IMR-90 (cell line): ENCODE measurements at regions not wholly inside any gene's neighbourhood (a gene's known extent, or its start where the extent isn't known, plus 50 kb on each side); places are given as distances from the start of the nearest gene placed in this dataset.

Experiments used
- ATAC-seq: fragments of 200-7000 bp; cut with Tn5 transposase; 2 replicates; pipeline ENCODE4 v1.9.1; 2020; ENCODE audit warnings: low read depth, mild to moderate bottlenecking, moderate library complexity
- BruUV-seq: library from RNA; stranded (reverse); fragments of 400-500 nt; replicated peaks from 2 replicates; lab custom pipeline; 2021; lab: Mats Ljungman, UMichigan
- CTCF ChIA-PET: fragments of 300-600 bp; formaldehyde crosslinking; extraction: SDS; loops from one replicate; lab custom pipeline; 2021; ENCODE audit warnings: antibody characterized with exemption; lab: Yijun Ruan, JAX
- POLR2A ChIA-PET: fragments of 300-600 bp; sonication (Branson Sonifier 250); formaldehyde crosslinking; loops from one replicate; lab custom pipeline; 2022; ENCODE audit warnings: antibody characterized with exemption; ENCODE audit not compliant: unreplicated experiment; lab: Charles Lee
- DNase-seq: peaks from one replicate; pipeline ENCODE4 v3.0.0; 2013
- H2AFZ ChIP-seq: replicated peaks from 2 replicates; pipeline ENCODE3; 2013; ENCODE audit warnings: low read length, mild to moderate bottlenecking; ENCODE audit not compliant: poor library complexity
- H2AK5ac ChIP-seq: 2 replicates; pipeline ENCODE4 v1.6.1; 2013; ENCODE audit warnings: low read depth, low read length, inconsistent platforms
- H2AK9ac ChIP-seq: replicated peaks from 2 replicates; pipeline ENCODE3; 2013; ENCODE audit warnings: mild to moderate bottlenecking, low read depth, low read length, moderate library complexity; ENCODE audit not compliant: poor library complexity
- H2BK120ac ChIP-seq: 2 replicates; pipeline ENCODE4 v1.6.1; 2013; ENCODE audit warnings: low read depth, low read length, inconsistent platforms
- H2BK15ac ChIP-seq: 3 replicates; pipeline ENCODE4 v1.6.1; 2013; ENCODE audit warnings: low read depth, low read length, inconsistent platforms
- H2BK20ac ChIP-seq: 2 replicates; pipeline ENCODE4 v1.6.1; 2013; ENCODE audit warnings: low read depth, mild to moderate bottlenecking, inconsistent platforms, low read length, moderate library complexity
- H2BK5ac ChIP-seq: 2 replicates; pipeline ENCODE4 v1.6.1; 2013; ENCODE audit warnings: mild to moderate bottlenecking, low read depth, low read length, inconsistent platforms; ENCODE audit not compliant: poor library complexity, severe bottlenecking
- H3K14ac ChIP-seq: replicated peaks from 2 replicates; pipeline ENCODE4 v1.6.1; 2013; ENCODE audit warnings: low read depth, low read length, inconsistent platforms
- H3K18ac ChIP-seq: 2 replicates; pipeline ENCODE4 v1.6.1; 2013; ENCODE audit warnings: low read depth, low read length, control low read depth
- H3K23ac ChIP-seq: 2 replicates; pipeline ENCODE4 v1.6.1; 2013; ENCODE audit warnings: low read depth, low read length, inconsistent platforms
- H3K27ac ChIP-seq: 2 replicates; pipeline ENCODE4 v1.5.1; 2013; ENCODE audit warnings: mild to moderate bottlenecking, control low read depth, low read length; ENCODE audit not compliant: insufficient read depth
- H3K27me3 ChIP-seq: 2 replicates; pipeline ENCODE4 v1.6.1; 2013; ENCODE audit warnings: low read length; ENCODE audit not compliant: control insufficient read depth, insufficient read depth
- H3K36me3 ChIP-seq: 2 replicates; pipeline ENCODE4 v1.6.1; 2013; ENCODE audit warnings: low read length, mixed read lengths; ENCODE audit not compliant: control insufficient read depth, insufficient read depth
- H3K4ac ChIP-seq: 2 replicates; pipeline ENCODE4 v1.6.1; 2013; ENCODE audit warnings: low read depth, low read length, inconsistent platforms
- H3K4me1 ChIP-seq: 2 replicates; pipeline ENCODE4 v1.6.1; 2013; ENCODE audit warnings: low read length, mixed read lengths; ENCODE audit not compliant: control insufficient read depth, insufficient read depth
- H3K4me2 ChIP-seq: 2 replicates; pipeline ENCODE4 v1.6.1; 2013; ENCODE audit warnings: low read depth, mild to moderate bottlenecking, control low read depth, low read length, moderate library complexity
- H3K4me3 ChIP-seq: 2 replicates; pipeline ENCODE4 v1.5.1; 2013; ENCODE audit warnings: low read depth, mild to moderate bottlenecking, control low read depth, low read length, moderate library complexity; ENCODE audit not compliant: insufficient read depth
- H3K56ac ChIP-seq: 2 replicates; pipeline ENCODE4 v1.6.1; 2013; ENCODE audit warnings: low read length, inconsistent platforms; ENCODE audit not compliant: insufficient read depth; ENCODE audit errors: extremely low read depth
- H3K79me1 ChIP-seq, 2 experiments: 2 replicates each; pipeline ENCODE4 v1.6.1; 2013; ENCODE audit warnings: low read length in 2 of 2, inconsistent platforms in 1 of 2, low read depth in 1 of 2
- H3K9ac ChIP-seq: 2 replicates; pipeline ENCODE4 v1.6.1; 2013; ENCODE audit warnings: low read depth, low read length, control low read depth
- H3K9me1 ChIP-seq: 2 replicates; pipeline ENCODE4 v1.6.1; 2013; ENCODE audit warnings: low read length, inconsistent platforms; ENCODE audit not compliant: insufficient read depth
- H3K9me3 ChIP-seq: 2 replicates; pipeline ENCODE4 v1.6.1; 2013; ENCODE audit warnings: low read length; ENCODE audit not compliant: control insufficient read depth, insufficient read depth
- H4K20me1 ChIP-seq: 2 replicates; pipeline ENCODE4 v1.6.1; 2013; ENCODE audit warnings: low read length, inconsistent platforms; ENCODE audit not compliant: insufficient read depth
- H4K5ac ChIP-seq: 2 replicates; pipeline ENCODE4 v1.6.1; 2013; ENCODE audit warnings: mild to moderate bottlenecking, low read depth, low read length, control low read depth
- H4K8ac ChIP-seq, 2 experiments: 2 replicates each; pipeline ENCODE4 v1.6.1; 2013; ENCODE audit warnings: low read depth in 2 of 2, low read length in 2 of 2, control low read depth in 1 of 2, inconsistent platforms in 1 of 2
- H4K91ac ChIP-seq: 2 replicates; pipeline ENCODE4 v1.6.1; 2013; ENCODE audit warnings: low read depth, low read length, inconsistent platforms; ENCODE audit not compliant: insufficient read depth
- BHLHE40 ChIP-seq: fragments of 150-350 bp; IDR thresholded peaks from 2 replicates; pipeline ENCODE4 v1.6.1; 2016; ENCODE audit warnings: mild to moderate bottlenecking, low read depth, low read length
- CEBPB ChIP-seq: IDR thresholded peaks from 2 replicates; pipeline ENCODE4 v1.6.1; 2012; ENCODE audit warnings: low read depth, low read length, improper control_type of control experiment
- CHD1 ChIP-seq: IDR thresholded peaks from 2 replicates; pipeline ENCODE4 v1.6.1; 2012; ENCODE audit warnings: low read depth, low read length, improper control_type of control experiment
- FOS ChIP-seq: fragments of 150-350 bp; IDR thresholded peaks from 2 replicates; pipeline ENCODE4 v1.6.1; 2016; ENCODE audit warnings: low read depth, low read length
- MAFK ChIP-seq: IDR thresholded peaks from 2 replicates; pipeline ENCODE4 v1.6.1; 2012; ENCODE audit warnings: low read depth, low read length, improper control_type of control experiment
- MAZ ChIP-seq: IDR thresholded peaks from 2 replicates; pipeline ENCODE4 v1.6.1; 2012; ENCODE audit warnings: low read depth, mild to moderate bottlenecking, low read length, improper control_type of control experiment, moderate library complexity, borderline replicate concordance
- MXI1 ChIP-seq: IDR thresholded peaks from 2 replicates; pipeline ENCODE4 v1.6.1; 2012; ENCODE audit warnings: low read depth, mild to moderate bottlenecking, low read length, moderate library complexity, borderline replicate concordance
- RAD21 ChIP-seq: IDR thresholded peaks from 2 replicates; pipeline ENCODE4 v1.6.1; 2012; ENCODE audit warnings: low read length, improper control_type of control experiment
- RCOR1 ChIP-seq: IDR thresholded peaks from 2 replicates; pipeline ENCODE4 v1.6.1; 2012; ENCODE audit warnings: mild to moderate bottlenecking, low read length, improper control_type of control experiment; ENCODE audit not compliant: insufficient replicate concordance
- SMC3 ChIP-seq: fragments of 150-350 bp; IDR thresholded peaks from 2 replicates; pipeline ENCODE4 v1.6.1; 2016; ENCODE audit warnings: low read depth, mild to moderate bottlenecking, antibody characterized with exemption, low read length, moderate library complexity
- WGBS, 2 experiments: methylation state at CpG; one replicate each; pipeline versions ENCODE4 v1.1.5 to v1.1.7; 2013; ENCODE audit warnings: missing lambda C conversion rate in 2 of 2; ENCODE audit not compliant: insufficient read length in 1 of 2; ENCODE audit errors: extremely low coverage in 2 of 2; 5-methylcytosine and 5-hydroxymethylcytosine counted together
- dilution Hi-C: fragments of 300-500 bp; cut with HindIII; formaldehyde crosslinking; loops from one replicate; pipeline ENCODE4 v1.14.3; 2018; ENCODE audit warnings: low sequenced_read_pairs; ENCODE audit not compliant: unreplicated experiment
- in situ Hi-C: fragments of 300-500 bp; cut with MboI; formaldehyde crosslinking; loops from 3 replicates; pipeline ENCODE4 v1.14.3; 2019; ENCODE audit warnings: low sequenced_read_pairs, inconsistent platforms, mixed read lengths
- intact Hi-C: fragments of 100-400 bp; cut with micrococcal nuclease; formaldehyde crosslinking; loops from 2 replicates; pipeline ENCODE4 v1.10.0; 2022

GRCh38 chr9:36779582-36779981, 206.9 kb downstream of the MELK start:
- no peak overlapping the region for H2BK15ac ChIP-seq
- H3K36me3 ChIP-seq: no peaks in the 10 kb centered on the region
- 38% methylated on average over 6 of the region's 8 CpGs; no CpG with 5 or more reads in 1 of the 2 experiments for WGBS, 2 experiments
- H2BK5ac ChIP-seq: no peak overlapping the region
- no peak overlapping the region for H3K4me2 ChIP-seq
- H3K56ac ChIP-seq: no peak overlapping the region
- no peaks in the 10 kb centered on the region for H4K20me1 ChIP-seq
- H3K4me1 ChIP-seq: no peaks in the 10 kb centered on the region
- no peak overlapping the region for H3K27ac ChIP-seq
- BruUV-seq: no TSS peak
- no peak overlapping the region for H3K4me3 ChIP-seq
- ATAC-seq (no peak), DNase-seq (no peak)
- in situ Hi-C loops: no loop called here
- no peaks in the 10 kb centered on the region for H3K9me1 ChIP-seq
- no peak overlapping the region for H3K14ac ChIP-seq
- no peak overlapping the region for H3K4ac ChIP-seq
- H4K91ac ChIP-seq: no peak overlapping the region
- no peak overlapping the region for H2AK9ac ChIP-seq
- CTCF ChIA-PET: no interaction called here
- no peak overlapping the region for H4K5ac ChIP-seq
- H2BK20ac ChIP-seq: no peak overlapping the region
- dilution Hi-C loops: no loop called here
- no peak overlapping the region for H2AK5ac ChIP-seq
- H2AFZ ChIP-seq: no peak overlapping the region
- no peak overlapping the region for H3K23ac ChIP-seq
- POLR2A ChIA-PET: no interaction called here
- H3K27me3 ChIP-seq: peaks cover 28% of the 10 kb centered on the region
- intact Hi-C loops: no loop called here
- no peak overlapping the region for H2BK120ac ChIP-seq
- no peaks in the 10 kb centered on the region for H3K79me1 ChIP-seq
- TF ChIP-seq MXI1: no peak
- no peak for TF ChIP-seq RCOR1
- no peak for TF ChIP-seq BHLHE40
- TF ChIP-seq MAZ: no peak
- no peak for TF ChIP-seq CHD1
- no peak for TF ChIP-seq FOS
- TF ChIP-seq MAFK: no peak
- TF ChIP-seq RAD21: no peak
- TF ChIP-seq CEBPB: no peak
- no peak for TF ChIP-seq SMC3
- H3K18ac ChIP-seq: no peak overlapping the region
- H3K9ac ChIP-seq: no peak overlapping the region
- no peaks in the 10 kb centered on the region for H3K9me3 ChIP-seq
- no peak overlapping the region for H4K8ac ChIP-seq
